ENCODE measurements at regions not wholly inside any gene's neighbourhood (a gene's known extent, or its start where the extent isn't known, plus 50 kb on each side); places are given as distances from the start of the nearest gene placed in this dataset.

GRCh38 chr2:39875182-39875913 is 96.3 kb upstream of the THUMPD2 start:
- no peaks in the 10 kb centered on the region for H3K9me3 ChIP-seq
- DNase-seq = peak; percentile 79
- peaks cover 0 to 23% (median 15%) of the 10 kb centered on the region in 4 donors for H3K4me1 ChIP-seq
- TF ChIP-seq POLR2AphosphoS5 (IDR thresholded peaks at IDR 0.05) (peak; percentile 41 to 66 (median 50)), POLR2A (IDR thresholded peaks at IDR 0.05) (no peak), CTCF (IDR thresholded peaks at IDR 0.05) (no peak), EP300 (IDR thresholded peaks at IDR 0.05) (no peak)
- H3K4me3 ChIP-seq = no peak overlapping the region
- intact Hi-C loops (cut with DNase I) = no loop called here
- no peaks in the 10 kb centered on the region for H3K27me3 ChIP-seq
- no peaks in the 10 kb centered on the region for H3K36me3 ChIP-seq
- WGBS, 2 donors = 79 to 86% methylated on average over 5 of the region's 5 CpGs
- H3K27ac ChIP-seq = peak overlapping the region; percentile 19 to 74 (median 55)

DNA sequence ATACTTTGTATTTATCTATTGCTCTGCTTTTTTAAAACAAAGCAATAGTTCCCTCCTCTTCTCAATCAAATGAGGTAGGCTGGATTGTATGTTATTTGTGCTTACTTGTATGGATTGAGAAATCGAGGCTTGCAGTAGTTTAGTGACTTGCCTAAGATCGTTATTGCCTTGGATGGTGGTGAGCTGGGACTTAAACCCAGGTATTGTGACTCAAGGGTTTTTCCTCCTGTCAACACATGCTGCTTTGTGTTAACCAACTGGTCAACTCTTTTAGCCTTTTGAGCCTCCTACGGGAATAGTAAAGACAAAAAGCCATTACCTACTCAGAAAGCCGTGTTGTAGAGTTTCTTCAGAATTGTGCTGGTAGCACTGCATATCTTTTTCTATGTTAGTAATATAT is 95.2 kb upstream of the THUMPD2 start:
- no peak for DNase-seq
- TF ChIP-seq POLR2A (IDR thresholded peaks at IDR 0.05) = no peak
- no peak for TF ChIP-seq EP300 (IDR thresholded peaks at IDR 0.05)
- TF ChIP-seq CTCF (IDR thresholded peaks at IDR 0.05) = no peak
- no peak for TF ChIP-seq POLR2AphosphoS5 (IDR thresholded peaks at IDR 0.05)
- no peaks in the 10 kb centered on the region for H3K27me3 ChIP-seq
- peaks cover 0 to 26% (median 15%) of the 10 kb centered on the region in 4 donors for H3K4me1 ChIP-seq
- intact Hi-C loops (cut with DNase I) = no loop called here
- WGBS, 2 donors = 87 to 93% methylated on average over 4 of the region's 4 CpGs
- H3K36me3 ChIP-seq = no peaks in the 10 kb centered on the region
- H3K9me3 ChIP-seq = no peaks in the 10 kb centered on the region
- H3K27ac ChIP-seq = no peak overlapping the region
- no peak overlapping the region for H3K4me3 ChIP-seq

DNA sequence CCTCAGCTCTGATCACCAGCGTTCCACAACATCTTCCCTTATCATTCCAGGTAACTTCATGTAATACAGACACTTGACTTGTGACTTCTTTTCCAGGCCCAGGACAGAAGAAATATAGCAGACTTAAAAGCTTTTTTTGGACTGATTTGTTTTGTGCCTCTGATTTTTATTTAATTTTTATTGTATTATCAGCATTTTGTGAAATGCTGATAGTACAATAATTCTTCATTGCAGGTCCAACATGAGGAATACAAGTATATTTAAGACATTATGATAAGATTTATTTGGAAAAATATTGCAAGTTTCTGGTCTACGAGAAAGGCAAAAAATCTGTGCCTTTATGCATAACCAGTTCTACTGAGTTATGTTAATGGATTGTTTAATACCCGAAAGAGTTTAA is 94.5 kb upstream of the THUMPD2 start:
- H3K4me1 ChIP-seq = peaks cover 0 to 26% (median 15%) of the 10 kb centered on the region in 4 donors
- WGBS, 2 donors = 88 to 92% methylated on average over 3 of the region's 3 CpGs
- intact Hi-C loops (cut with DNase I) = no loop called here
- H3K27me3 ChIP-seq = no peaks in the 10 kb centered on the region
- H3K9me3 ChIP-seq = no peaks in the 10 kb centered on the region
- H3K36me3 ChIP-seq = no peaks in the 10 kb centered on the region
- TF ChIP-seq EP300 (IDR thresholded peaks at IDR 0.05) (no peak), POLR2AphosphoS5 (IDR thresholded peaks at IDR 0.05) (no peak), CTCF (IDR thresholded peaks at IDR 0.05) (no peak), POLR2A (IDR thresholded peaks at IDR 0.05) (no peak)
- H3K4me3 ChIP-seq = no peak overlapping the region
- H3K27ac ChIP-seq = no peak overlapping the region
- no peak for DNase-seq

DNA sequence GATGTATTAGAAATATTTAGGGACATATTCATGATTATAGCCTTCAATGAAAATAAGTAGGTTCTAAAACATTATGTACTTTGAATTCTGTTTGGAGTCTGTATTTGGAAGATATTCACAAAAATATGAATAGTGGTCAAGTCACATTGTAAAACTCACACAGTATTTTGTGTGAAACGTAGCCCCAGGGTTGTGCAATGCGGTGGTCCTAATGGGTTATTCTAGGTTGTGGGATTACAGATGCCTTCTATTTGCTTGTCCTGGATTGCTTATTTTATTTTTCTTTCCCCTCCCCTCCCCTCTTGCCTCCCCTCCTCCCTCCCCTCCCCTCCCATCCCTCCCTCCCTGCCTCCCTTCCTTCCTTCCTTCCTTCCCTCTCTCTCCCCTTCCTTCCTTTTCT is 93.7 kb upstream of the THUMPD2 start:
- Histone ChIP-seq H3K4me1 (peaks cover 0 to 26% (median 15%) of the 10 kb centered on the region in 4 donors), H3K4me3 (no peak overlapping the region), H3K36me3 (no peaks in the 10 kb centered on the region), H3K27ac (no peak overlapping the region), H3K9me3 (no peaks in the 10 kb centered on the region), H3K27me3 (no peaks in the 10 kb centered on the region)
- TF ChIP-seq CTCF (IDR thresholded peaks at IDR 0.05) (no peak), POLR2AphosphoS5 (IDR thresholded peaks at IDR 0.05) (no peak)
- DNase-seq = no peak
- 87 to 90% methylated on average over 2 of the region's 2 CpGs for WGBS, 2 donors
- intact Hi-C loops (cut with DNase I) = no loop called here

DNA sequence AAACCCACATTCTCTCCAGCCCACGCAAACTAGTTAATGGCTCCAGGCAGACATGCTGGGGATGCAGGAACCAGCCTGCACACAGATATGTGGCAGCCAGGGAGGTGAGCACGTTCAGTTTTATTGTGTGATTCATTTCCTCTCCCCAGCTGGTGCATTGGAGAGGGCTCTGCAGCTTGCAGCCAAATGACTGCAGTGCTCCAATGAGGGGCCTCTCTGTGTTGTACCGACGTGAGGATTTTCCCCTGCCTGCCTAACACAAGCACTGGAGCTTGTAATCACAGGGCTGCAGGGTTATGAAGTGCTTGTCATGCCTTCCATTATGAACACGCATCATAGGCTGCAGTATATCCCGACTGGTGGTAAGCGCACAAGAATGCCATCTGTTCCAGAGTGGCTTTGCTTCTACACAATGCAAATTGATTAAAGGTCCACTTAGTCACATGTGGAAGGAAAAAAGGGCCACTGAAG is 92.3 kb upstream of the THUMPD2 start:
- Histone ChIP-seq H3K4me1 (peaks cover 0 to 26% (median 15%) of the 10 kb centered on the region in 4 donors), H3K9me3 (no peaks in the 10 kb centered on the region), H3K4me3 (no peak overlapping the region), H3K27me3 (no peaks in the 10 kb centered on the region), H3K27ac (no peak overlapping the region), H3K36me3 (no peaks in the 10 kb centered on the region)
- no peak for TF ChIP-seq POLR2AphosphoS5 (IDR thresholded peaks at IDR 0.05)
- TF ChIP-seq POLR2A (IDR thresholded peaks at IDR 0.05) = no peak
- no peak for TF ChIP-seq CTCF (IDR thresholded peaks at IDR 0.05)
- TF ChIP-seq EP300 (IDR thresholded peaks at IDR 0.05) = no peak
- DNase-seq = no peak
- intact Hi-C loops (cut with DNase I) = no loop called here
- WGBS, 2 donors = 65 to 68% methylated on average over 7 of the region's 7 CpGs

Data from sigmoid colon (tissue), 6 donors.